HL-60 (cell line): ENCODE measurements at regions not wholly inside any gene's neighbourhood (a gene's known extent, or its start where the extent isn't known, plus 50 kb on each side); places are given as distances from the start of the nearest gene placed in this dataset.

Source experiments
- DNase-seq, 2 experiments: peaks; one replicate each; pipeline ENCODE4 v3.0.0-alpha.2; 2010 to 2020; ENCODE audit warnings: low read depth in 1 of 2, low spot score in 1 of 2
- H3K27ac ChIP-seq: fragments of 250-450 bp; sonication (Bioruptor Pico); replicated peaks from 2 replicates; pipeline ENCODE4 v1.5.1; 2020; ENCODE audit warnings: mild to moderate bottlenecking, moderate library complexity
- H3K27me3 ChIP-seq: fragments of 250-450 bp; sonication (Bioruptor Pico); 2 replicates; pipeline ENCODE4 v1.5.1; 2021; ENCODE audit warnings: mild to moderate bottlenecking, moderate library complexity; ENCODE audit not compliant: insufficient read depth, poor library complexity, severe bottlenecking
- H3K4me3 ChIP-seq: replicated peaks from 2 replicates; pipeline ENCODE4 v1.5.1; 2011; ENCODE audit warnings: mild to moderate bottlenecking, control low read depth, low read length; ENCODE audit not compliant: insufficient read depth
- GABPA ChIP-seq: IDR thresholded peaks from 2 replicates; pipeline ENCODE4 v1.6.1; 2012; ENCODE audit warnings: low read depth
- POLR2AphosphoS5 ChIP-seq: IDR thresholded peaks from 2 replicates; pipeline ENCODE4 v1.6.1; 2012; ENCODE audit warnings: low read depth
- SPI1 ChIP-seq: IDR thresholded peaks from 2 replicates; pipeline ENCODE4 v1.6.1; 2012; ENCODE audit warnings: low read depth, mild to moderate bottlenecking, borderline replicate concordance
- TF ChIP-seq, protein P1 (sequence below): IDR thresholded peaks from 2 replicates; pipeline ENCODE4 v1.6.1; 2012; ENCODE audit warnings: low read depth; ENCODE audit not compliant: insufficient replicate concordance
- TF ChIP-seq, protein P2 (sequence below): IDR thresholded peaks from one replicate; pipeline ENCODE4 v1.5.1; 2011; ENCODE audit warnings: low read length, control low read depth, inconsistent platforms; ENCODE audit not compliant: insufficient read depth

DNA sequence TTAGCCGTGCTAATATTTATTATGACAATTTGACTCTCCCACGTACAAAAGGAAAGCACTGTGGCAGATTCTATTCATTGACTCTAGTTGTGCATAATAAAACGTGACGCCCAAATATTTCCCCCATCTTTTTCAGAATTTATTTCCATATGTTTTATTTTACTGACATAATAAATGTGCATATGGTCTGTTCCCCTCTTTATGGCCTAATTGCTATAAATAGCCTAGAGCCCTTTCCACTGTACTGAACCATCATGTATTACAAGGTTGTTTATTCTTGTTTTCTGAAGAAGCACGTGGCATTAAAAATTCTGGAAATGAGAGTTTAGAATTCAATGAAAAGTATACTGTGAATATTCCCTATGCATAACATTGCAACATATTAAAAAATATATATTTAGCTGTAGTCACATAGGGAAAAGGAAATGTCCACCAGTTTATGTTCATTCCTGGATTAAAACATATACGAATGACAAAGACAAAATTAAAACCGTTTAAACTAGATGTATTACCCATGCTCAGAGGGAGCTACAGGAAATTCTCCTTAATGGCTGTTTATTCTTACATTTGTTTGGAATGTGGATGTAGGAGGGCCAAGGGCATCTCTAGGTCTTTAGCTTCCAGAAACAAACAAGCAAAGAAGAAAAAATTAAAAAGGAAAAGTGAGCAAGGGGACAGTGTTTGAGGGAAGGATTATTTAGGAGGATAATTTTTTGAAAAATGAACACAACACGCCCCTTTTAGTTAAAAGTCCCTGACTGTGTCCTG is 122.1 kb upstream of the MMADHC start:
- DNase-seq, result no peak
- no peak overlapping the region for H3K4me3 ChIP-seq
- no peak for TF ChIP-seq POLR2AphosphoS5
- TF ChIP-seq, protein P1, sequence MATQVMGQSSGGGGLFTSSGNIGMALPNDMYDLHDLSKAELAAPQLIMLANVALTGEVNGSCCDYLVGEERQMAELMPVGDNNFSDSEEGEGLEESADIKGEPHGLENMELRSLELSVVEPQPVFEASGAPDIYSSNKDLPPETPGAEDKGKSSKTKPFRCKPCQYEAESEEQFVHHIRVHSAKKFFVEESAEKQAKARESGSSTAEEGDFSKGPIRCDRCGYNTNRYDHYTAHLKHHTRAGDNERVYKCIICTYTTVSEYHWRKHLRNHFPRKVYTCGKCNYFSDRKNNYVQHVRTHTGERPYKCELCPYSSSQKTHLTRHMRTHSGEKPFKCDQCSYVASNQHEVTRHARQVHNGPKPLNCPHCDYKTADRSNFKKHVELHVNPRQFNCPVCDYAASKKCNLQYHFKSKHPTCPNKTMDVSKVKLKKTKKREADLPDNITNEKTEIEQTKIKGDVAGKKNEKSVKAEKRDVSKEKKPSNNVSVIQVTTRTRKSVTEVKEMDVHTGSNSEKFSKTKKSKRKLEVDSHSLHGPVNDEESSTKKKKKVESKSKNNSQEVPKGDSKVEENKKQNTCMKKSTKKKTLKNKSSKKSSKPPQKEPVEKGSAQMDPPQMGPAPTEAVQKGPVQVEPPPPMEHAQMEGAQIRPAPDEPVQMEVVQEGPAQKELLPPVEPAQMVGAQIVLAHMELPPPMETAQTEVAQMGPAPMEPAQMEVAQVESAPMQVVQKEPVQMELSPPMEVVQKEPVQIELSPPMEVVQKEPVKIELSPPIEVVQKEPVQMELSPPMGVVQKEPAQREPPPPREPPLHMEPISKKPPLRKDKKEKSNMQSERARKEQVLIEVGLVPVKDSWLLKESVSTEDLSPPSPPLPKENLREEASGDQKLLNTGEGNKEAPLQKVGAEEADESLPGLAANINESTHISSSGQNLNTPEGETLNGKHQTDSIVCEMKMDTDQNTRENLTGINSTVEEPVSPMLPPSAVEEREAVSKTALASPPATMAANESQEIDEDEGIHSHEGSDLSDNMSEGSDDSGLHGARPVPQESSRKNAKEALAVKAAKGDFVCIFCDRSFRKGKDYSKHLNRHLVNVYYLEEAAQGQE, result no peak
- no peak for TF ChIP-seq GABPA
- no peak for TF ChIP-seq SPI1
- TF ChIP-seq, protein P2, sequence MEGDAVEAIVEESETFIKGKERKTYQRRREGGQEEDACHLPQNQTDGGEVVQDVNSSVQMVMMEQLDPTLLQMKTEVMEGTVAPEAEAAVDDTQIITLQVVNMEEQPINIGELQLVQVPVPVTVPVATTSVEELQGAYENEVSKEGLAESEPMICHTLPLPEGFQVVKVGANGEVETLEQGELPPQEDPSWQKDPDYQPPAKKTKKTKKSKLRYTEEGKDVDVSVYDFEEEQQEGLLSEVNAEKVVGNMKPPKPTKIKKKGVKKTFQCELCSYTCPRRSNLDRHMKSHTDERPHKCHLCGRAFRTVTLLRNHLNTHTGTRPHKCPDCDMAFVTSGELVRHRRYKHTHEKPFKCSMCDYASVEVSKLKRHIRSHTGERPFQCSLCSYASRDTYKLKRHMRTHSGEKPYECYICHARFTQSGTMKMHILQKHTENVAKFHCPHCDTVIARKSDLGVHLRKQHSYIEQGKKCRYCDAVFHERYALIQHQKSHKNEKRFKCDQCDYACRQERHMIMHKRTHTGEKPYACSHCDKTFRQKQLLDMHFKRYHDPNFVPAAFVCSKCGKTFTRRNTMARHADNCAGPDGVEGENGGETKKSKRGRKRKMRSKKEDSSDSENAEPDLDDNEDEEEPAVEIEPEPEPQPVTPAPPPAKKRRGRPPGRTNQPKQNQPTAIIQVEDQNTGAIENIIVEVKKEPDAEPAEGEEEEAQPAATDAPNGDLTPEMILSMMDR, result no peak
- H3K27me3 ChIP-seq, result no peaks in the 10 kb centered on the region
- no peak overlapping the region for H3K27ac ChIP-seq

DNA sequence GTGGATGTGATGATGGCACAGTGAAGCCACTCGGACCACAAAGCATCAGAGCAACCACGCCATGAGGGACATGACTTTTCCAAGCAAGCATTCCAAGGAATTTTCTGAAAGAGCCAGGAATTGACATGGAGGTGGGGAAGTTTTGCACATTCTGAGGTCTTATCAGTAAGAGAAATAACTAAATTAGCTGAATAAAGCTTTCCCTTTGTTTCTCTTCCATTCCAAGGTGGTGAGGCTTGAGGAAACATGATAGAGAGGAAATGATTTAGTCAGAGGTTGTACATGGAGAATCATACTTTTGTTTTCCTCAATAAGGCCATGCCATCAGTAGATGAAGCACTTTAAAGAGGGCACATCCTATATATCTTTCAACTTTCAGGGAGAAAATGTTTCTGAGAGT is 115.7 kb upstream of the MMADHC start:
- Histone ChIP-seq H3K27me3 (no peaks in the 10 kb centered on the region), H3K4me3 (no peak overlapping the region), H3K27ac (no peak overlapping the region)
- TF ChIP-seq SPI1 (no peak), POLR2AphosphoS5 (no peak), GABPA (no peak)
- TF ChIP-seq, protein P1, result no peak
- TF ChIP-seq, protein P2, result no peak
- no peak for DNase-seq

DNA sequence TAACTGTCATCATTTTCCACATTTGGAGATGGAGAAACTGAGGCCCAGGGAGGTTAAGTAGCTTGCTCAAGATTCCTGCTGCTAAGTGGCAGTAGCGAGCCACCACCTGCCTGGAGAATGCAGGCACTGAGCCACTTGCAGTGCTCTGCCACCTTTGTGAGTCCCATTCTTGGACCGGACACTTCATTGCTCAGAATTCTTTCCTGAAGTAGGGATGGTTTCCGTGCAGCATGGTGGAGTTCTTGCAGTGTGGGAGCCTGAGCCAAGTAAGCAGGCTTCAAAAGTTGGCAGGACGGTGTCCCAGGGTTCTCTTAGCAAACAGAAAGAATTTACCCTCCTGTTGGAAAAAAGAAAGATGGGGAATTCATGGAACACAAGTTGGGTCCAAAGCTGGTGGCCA is 115.0 kb upstream of the MMADHC start:
- no peak for TF ChIP-seq GABPA
- TF ChIP-seq, protein P2, result no peak
- H3K27me3 ChIP-seq, result no peaks in the 10 kb centered on the region
- H3K4me3 ChIP-seq, result no peak overlapping the region
- DNase-seq, result no peak
- no peak overlapping the region for H3K27ac ChIP-seq

DNA sequence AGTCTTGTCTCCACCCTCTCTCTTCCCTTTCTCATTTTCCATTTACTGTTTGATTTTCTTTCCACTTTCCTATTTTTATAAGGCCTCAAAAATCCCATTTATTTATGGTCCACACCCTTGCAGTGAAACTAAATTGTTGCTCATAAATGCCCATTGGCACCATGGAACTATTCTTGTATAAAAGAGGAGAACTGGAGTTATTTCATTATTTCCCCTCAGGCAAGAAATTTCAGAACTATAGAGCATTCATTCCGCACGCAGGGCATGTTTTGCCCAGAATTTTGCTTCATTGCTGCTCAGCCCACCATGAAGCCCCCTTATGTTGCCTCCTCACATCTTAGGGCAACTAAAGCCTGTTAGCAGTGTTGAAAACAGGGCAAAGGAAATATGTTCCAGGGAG is 113.7 kb upstream of the MMADHC start:
- Histone ChIP-seq H3K27me3 (no peaks in the 10 kb centered on the region), H3K4me3 (no peak overlapping the region), H3K27ac (no peak overlapping the region)
- TF ChIP-seq POLR2AphosphoS5 (no peak), SPI1 (no peak), GABPA (no peak)
- TF ChIP-seq, protein P2, result no peak
- TF ChIP-seq, protein P1, result no peak
- DNase-seq, result no peak
